GM12878 (cell line): ENCODE measurements at regions not wholly inside any gene's neighbourhood (a gene's known extent, or its start where the extent isn't known, plus 50 kb on each side); places are given as distances from the start of the nearest gene placed in this dataset.

Experiments used
- RCOR1 ChIP-seq: conservative IDR thresholded peaks from 2 replicates; pipeline ENCODE4 v1.6.1; 2012; ENCODE audit warnings: low read depth, low read length, improper control_type of control experiment
- TCF7 ChIP-seq: IDR thresholded peaks from 2 replicates; pipeline ENCODE4 v1.6.1; 2014; ENCODE audit warnings: antibody characterized with exemption, borderline replicate concordance
- ZNF274 ChIP-seq: IDR thresholded peaks from one replicate; pipeline ENCODE4 v1.8.0; 2011; ENCODE audit not compliant: insufficient read length, insufficient read depth
- TF ChIP-seq, protein P1 (sequence below), 3 experiments: IDR thresholded peaks in 2 of 3; conservative IDR thresholded peaks in 1 of 3; 2 replicates each; pipeline ENCODE4 v1.5.1; 2011; ENCODE audit warnings: low read depth in 3 of 3, low read length in 3 of 3, mild to moderate bottlenecking in 3 of 3, control low read depth in 2 of 3, moderate library complexity in 2 of 3, inconsistent platforms in 1 of 3, mixed read lengths in 1 of 3; ENCODE audit not compliant: control insufficient read depth in 2 of 3, insufficient read depth in 1 of 3; ENCODE audit errors: extremely low read depth in 1 of 3

DNA sequence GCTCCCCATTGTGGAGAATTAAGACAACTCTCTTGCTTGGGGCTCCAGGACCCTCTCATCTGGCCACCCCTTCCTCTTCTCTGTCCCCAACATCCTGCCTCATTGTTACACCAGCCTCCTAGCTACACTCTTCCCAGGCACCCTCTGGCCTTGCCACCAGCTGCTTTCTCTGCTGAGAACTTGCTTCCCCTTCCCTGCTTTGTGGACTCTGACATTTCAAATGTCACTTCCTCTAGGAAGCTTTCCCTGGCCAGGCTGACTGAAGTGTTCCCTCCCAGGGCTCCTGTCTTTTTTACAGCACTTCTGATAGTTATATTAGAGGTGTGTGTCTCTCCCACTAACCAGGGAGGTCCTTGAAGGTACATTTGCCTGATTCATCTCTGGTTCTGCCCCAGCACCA, 194.0 kb upstream of the KLF4 start:
- TF ChIP-seq TCF7 (no peak), ZNF274 (no peak), RCOR1 (no peak)
- TF ChIP-seq, protein P1, sequence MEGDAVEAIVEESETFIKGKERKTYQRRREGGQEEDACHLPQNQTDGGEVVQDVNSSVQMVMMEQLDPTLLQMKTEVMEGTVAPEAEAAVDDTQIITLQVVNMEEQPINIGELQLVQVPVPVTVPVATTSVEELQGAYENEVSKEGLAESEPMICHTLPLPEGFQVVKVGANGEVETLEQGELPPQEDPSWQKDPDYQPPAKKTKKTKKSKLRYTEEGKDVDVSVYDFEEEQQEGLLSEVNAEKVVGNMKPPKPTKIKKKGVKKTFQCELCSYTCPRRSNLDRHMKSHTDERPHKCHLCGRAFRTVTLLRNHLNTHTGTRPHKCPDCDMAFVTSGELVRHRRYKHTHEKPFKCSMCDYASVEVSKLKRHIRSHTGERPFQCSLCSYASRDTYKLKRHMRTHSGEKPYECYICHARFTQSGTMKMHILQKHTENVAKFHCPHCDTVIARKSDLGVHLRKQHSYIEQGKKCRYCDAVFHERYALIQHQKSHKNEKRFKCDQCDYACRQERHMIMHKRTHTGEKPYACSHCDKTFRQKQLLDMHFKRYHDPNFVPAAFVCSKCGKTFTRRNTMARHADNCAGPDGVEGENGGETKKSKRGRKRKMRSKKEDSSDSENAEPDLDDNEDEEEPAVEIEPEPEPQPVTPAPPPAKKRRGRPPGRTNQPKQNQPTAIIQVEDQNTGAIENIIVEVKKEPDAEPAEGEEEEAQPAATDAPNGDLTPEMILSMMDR (IDR thresholded peaks at IDR 0.05 in 2 of 3, conservative IDR thresholded peaks at IDR 0.05 in 1 of 3; ENCODE audit: control insufficient read depth in 2 of 3, extremely low read depth in 1 of 3, insufficient read depth in 1 of 3, low read depth in 3 of 3, low read length in 3 of 3), result no peak
